ENCODE measurements at regions not wholly inside any gene's neighbourhood (a gene's known extent, or its start where the extent isn't known, plus 50 kb on each side); places are given as distances from the start of the nearest gene placed in this dataset.
"Not testable (repeated sequence)": the region's sequence is repeated elsewhere in the genome, so short reads cannot be mapped to it uniquely, and the experiment has no call there.

DNA sequence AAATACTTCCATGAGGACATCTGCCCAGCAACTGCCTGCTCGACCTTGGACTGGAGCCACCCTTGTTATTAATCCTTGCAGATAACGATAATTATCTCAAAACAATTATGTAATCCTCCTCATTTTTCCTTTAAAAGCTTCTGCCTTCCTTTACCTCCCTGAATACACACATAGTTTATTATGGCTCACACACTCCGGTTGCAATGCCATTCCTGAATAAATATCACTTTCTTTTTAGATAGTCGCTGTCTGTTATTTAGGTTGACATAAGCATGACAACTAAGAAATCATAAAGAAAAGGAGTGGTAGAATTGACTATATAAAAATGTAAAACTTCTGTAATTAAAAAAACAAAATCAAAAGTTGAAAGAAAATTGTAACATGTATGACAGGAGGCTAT is 64.8 kb downstream of the B4GALT7 start:
- DNase-seq (ENCODE audit: low spot score); intact Hi-C loops (cut with DNase I): not testable (repeated sequence)

- DNase-seq (ENCODE audit: low spot score); intact Hi-C loops (cut with DNase I): not testable (repeated sequence)
Observed at GRCh38 chr5:177665172-177665571, 65.2 kb downstream of the B4GALT7 start.

- intact Hi-C loops (cut with DNase I); DNase-seq (ENCODE audit: low spot score): not testable (repeated sequence)
Observed at GRCh38 chr5:177665960-177666359, 66.0 kb downstream of the B4GALT7 start.

- intact Hi-C loops (cut with DNase I); DNase-seq (ENCODE audit: low spot score): not testable (repeated sequence)
Observed at GRCh38 chr5:177671035-177671754, 71.3 kb downstream of the B4GALT7 start.

- intact Hi-C loops (cut with DNase I): not testable (repeated sequence)
- DNase-seq (ENCODE audit: low spot score): peak; percentile 91
Observed at GRCh38 chr5:177671755-177672690, 72.1 kb downstream of the B4GALT7 start.
